22Rv1 (cell line): ENCODE measurements at regions not wholly inside any gene's neighbourhood (a gene's known extent, or its start where the extent isn't known, plus 50 kb on each side); places are given as distances from the start of the nearest gene placed in this dataset.

ENCODE experiments used
- CTCF ChIP-seq: fragments of 450-650 bp; IDR thresholded peaks from 2 replicates; pipeline ENCODE4 v1.5.1; 2017; ENCODE audit warnings: mild to moderate bottlenecking
- ZFX ChIP-seq: fragments of 450-650 bp; IDR thresholded peaks from 2 replicates; pipeline ENCODE4 v1.6.1; 2017; ENCODE audit warnings: antibody characterized with exemption, borderline replicate concordance

DNA sequence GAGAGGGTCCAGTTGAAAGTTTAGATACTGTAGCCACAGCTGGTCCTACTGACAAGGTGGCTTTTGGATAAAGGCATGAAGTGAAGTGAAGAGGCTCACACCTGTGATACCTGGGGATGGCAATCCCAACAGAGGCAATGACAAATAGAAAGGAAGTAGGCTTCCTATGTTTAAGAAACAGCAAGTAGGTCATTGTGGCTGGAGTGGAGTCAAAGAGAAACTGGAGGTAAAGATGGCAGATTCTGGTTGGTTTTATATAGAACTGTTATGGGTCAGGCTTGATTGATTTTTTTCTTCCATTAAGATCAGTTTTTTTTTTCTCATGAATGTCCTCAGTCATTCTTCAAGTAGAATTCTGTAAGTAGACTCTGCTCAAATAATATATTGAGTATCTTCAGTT lies 79.5 kb downstream of the ANXA1 start:
- TF ChIP-seq CTCF, result no peak
- no peak for TF ChIP-seq ZFX
